Fibroblast of lung (primary cell): ENCODE measurements at regions not wholly inside any gene's neighbourhood (a gene's known extent, or its start where the extent isn't known, plus 50 kb on each side); places are given as distances from the start of the nearest gene placed in this dataset.

Experiments used
- DNase-seq, 2 donors: peaks; one replicate each; pipeline versions ENCODE4 v3.0.0 to v3.0.0-alpha.2; 2010; ENCODE audit warnings: low read depth in 2 of 2
- H2AFZ ChIP-seq: 2 replicates; pipeline ENCODE4 v1.5.1; 2012; ENCODE audit warnings: low read length, control low read depth, inconsistent platforms
- H3K27ac ChIP-seq: 2 replicates; pipeline ENCODE4 v1.5.1; 2011; ENCODE audit warnings: low read length, control low read depth; ENCODE audit not compliant: insufficient read depth
- H3K27me3 ChIP-seq: 2 replicates; pipeline ENCODE4 v1.5.1; 2011; ENCODE audit warnings: mild to moderate bottlenecking, low read length; ENCODE audit not compliant: control insufficient read depth, insufficient read depth
- H3K36me3 ChIP-seq: 2 replicates; pipeline ENCODE4 v1.5.1; 2011; ENCODE audit warnings: low read length; ENCODE audit not compliant: control insufficient read depth, insufficient read depth
- H3K4me1 ChIP-seq: 2 replicates; pipeline ENCODE4 v1.5.1; 2011; ENCODE audit warnings: low read length; ENCODE audit not compliant: control insufficient read depth, insufficient read depth; ENCODE audit errors: extremely low read depth
- H3K4me2 ChIP-seq: 2 replicates; pipeline ENCODE4 v1.5.1; 2011; ENCODE audit warnings: low read length, control low read depth; ENCODE audit not compliant: insufficient read depth; ENCODE audit errors: extremely low read depth
- H3K4me3 ChIP-seq, 4 experiments: fragments of 200-600 bp in 1 of 4; sonication (generic) in 1 of 4; replicated peaks in 1 of 4; 2 replicates each; pipeline ENCODE4 v1.5.1; 2011 to 2016; ENCODE audit warnings: low read length in 4 of 4, low read depth in 3 of 4, mild to moderate bottlenecking in 3 of 4, control low read depth in 2 of 4, inconsistent platforms in 1 of 4, mixed read lengths in 1 of 4; ENCODE audit not compliant: insufficient read depth in 1 of 4; ENCODE audit errors: control extremely low read depth in 1 of 4
- H3K79me2 ChIP-seq: 2 replicates; pipeline ENCODE4 v1.5.1; 2012; ENCODE audit warnings: mild to moderate bottlenecking, low read length, inconsistent platforms; ENCODE audit not compliant: control insufficient read depth, insufficient read depth
- H3K9ac ChIP-seq: 2 replicates; pipeline ENCODE4 v1.5.1; 2011; ENCODE audit warnings: mild to moderate bottlenecking, low read length, control low read depth; ENCODE audit not compliant: insufficient read depth
- H3K9me3 ChIP-seq: 2 replicates; pipeline ENCODE4 v1.5.1; 2012; ENCODE audit warnings: low read depth, low read length; ENCODE audit not compliant: control insufficient read depth, insufficient read depth
- H4K20me1 ChIP-seq: 2 replicates; pipeline ENCODE4 v1.5.1; 2011; ENCODE audit warnings: low read length; ENCODE audit not compliant: control insufficient read depth, insufficient read depth; ENCODE audit errors: extremely low read depth
- CTCF ChIP-seq, 2 donors: IDR thresholded peaks in 1 of 2; conservative IDR thresholded peaks in 1 of 2; 1 replicate in 1 of 2; 2 replicates in 1 of 2; pipeline ENCODE4 v1.5.1; 2011 to 2012; ENCODE audit warnings: low read length in 2 of 2, control low read depth in 1 of 2, inconsistent platforms in 1 of 2, low read depth in 1 of 2, mild to moderate bottlenecking in 1 of 2
- EZH2 ChIP-seq: IDR thresholded peaks from 2 replicates; pipeline ENCODE4 v1.5.1; 2012; ENCODE audit warnings: low read length, control low read depth, mild to moderate bottlenecking; ENCODE audit errors: missing control alignments

- H3K4me3 ChIP-seq, result no peak overlapping the region
- H3K4me2 ChIP-seq, result no peak overlapping the region
- H3K4me1 ChIP-seq, result peaks cover 8% of the 10 kb centered on the region
- no peaks in the 10 kb centered on the region for H3K79me2 ChIP-seq
- H3K27ac ChIP-seq, result no peak overlapping the region
- H3K27me3 ChIP-seq, result no peaks in the 10 kb centered on the region
- no peak for TF ChIP-seq EZH2
- TF ChIP-seq CTCF (conservative IDR thresholded peaks at IDR 0.05 in 1 of 2, IDR thresholded peaks at IDR 0.05 in 1 of 2; ENCODE audit: low read depth in 1 of 2, low read length in 2 of 2), result no peak
- no peaks in the 10 kb centered on the region for H3K9me3 ChIP-seq
- no peak for DNase-seq
- H2AFZ ChIP-seq, result no peak overlapping the region
- H3K9ac ChIP-seq, result no peak overlapping the region
- no peaks in the 10 kb centered on the region for H4K20me1 ChIP-seq
- no peaks in the 10 kb centered on the region for H3K36me3 ChIP-seq
These were observed 76.9 kb upstream of the CAMK2D start for GRCh38 chr4:113838460-113838859.

- no peaks in the 10 kb centered on the region for H3K36me3 ChIP-seq
- H3K79me2 ChIP-seq, result no peaks in the 10 kb centered on the region
- H3K4me3 ChIP-seq, result no peak overlapping the region
- H4K20me1 ChIP-seq, result no peaks in the 10 kb centered on the region
- H3K27ac ChIP-seq, result peak overlapping the region; percentile 53
- TF ChIP-seq EZH2 (no peak), CTCF (conservative IDR thresholded peaks at IDR 0.05 in 1 of 2, IDR thresholded peaks at IDR 0.05 in 1 of 2; ENCODE audit: low read depth in 1 of 2, low read length in 2 of 2) (no peak)
- H3K9me3 ChIP-seq, result no peaks in the 10 kb centered on the region
- H3K9ac ChIP-seq, result no peak overlapping the region
- H3K4me1 ChIP-seq, result peaks cover 8% of the 10 kb centered on the region
- no peaks in the 10 kb centered on the region for H3K27me3 ChIP-seq
- DNase-seq, result peak; percentile 91 to 93
- peak overlapping the region; percentile 51 for H3K4me2 ChIP-seq
- H2AFZ ChIP-seq, result peak overlapping the region; percentile 50
These were observed 75.9 kb upstream of the CAMK2D start for GRCh38 chr4:113837397-113837796.

DNA sequence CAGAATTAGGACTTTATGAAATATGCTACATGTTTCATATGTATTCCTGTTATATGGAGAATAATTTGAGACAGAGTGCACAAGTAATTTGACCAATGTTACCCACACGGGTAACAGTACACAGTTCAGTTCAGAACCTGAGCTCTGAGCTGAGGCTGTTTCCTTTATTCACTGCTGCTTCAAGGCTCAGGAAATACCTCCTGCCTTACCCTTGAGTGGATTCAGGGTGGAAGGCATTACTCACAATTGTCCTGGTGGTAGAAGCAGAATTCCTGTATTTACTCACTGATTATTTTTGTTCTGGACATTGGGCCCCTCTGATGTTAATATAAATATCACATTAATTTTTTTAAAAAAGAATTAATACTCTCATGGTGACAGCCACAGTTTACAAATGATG is 73.5 kb upstream of the CAMK2D start:
- no peak overlapping the region for H2AFZ ChIP-seq
- no peaks in the 10 kb centered on the region for H4K20me1 ChIP-seq
- no peaks in the 10 kb centered on the region for H3K79me2 ChIP-seq
- no peaks in the 10 kb centered on the region for H3K9me3 ChIP-seq
- no peak overlapping the region for H3K4me3 ChIP-seq
- H3K4me1 ChIP-seq, result peaks cover 8% of the 10 kb centered on the region
- H3K9ac ChIP-seq, result no peak overlapping the region
- peak; percentile 13 to 82 for DNase-seq
- no peaks in the 10 kb centered on the region for H3K27me3 ChIP-seq
- no peaks in the 10 kb centered on the region for H3K36me3 ChIP-seq
- H3K4me2 ChIP-seq, result no peak overlapping the region
- TF ChIP-seq CTCF (conservative IDR thresholded peaks at IDR 0.05 in 1 of 2, IDR thresholded peaks at IDR 0.05 in 1 of 2; ENCODE audit: low read depth in 1 of 2, low read length in 2 of 2) (no peak), EZH2 (no peak)
- H3K27ac ChIP-seq, result no peak overlapping the region
